GM18858 (cell line): ENCODE measurements at regions not wholly inside any gene's neighbourhood (a gene's known extent, or its start where the extent isn't known, plus 50 kb on each side); places are given as distances from the start of the nearest gene placed in this dataset.
"Not testable (repeated sequence)": the region's sequence is repeated elsewhere in the genome, so short reads cannot be mapped to it uniquely, and the experiment has no call there.

ENCODE experiments used
- ATAC-seq: cut with Tn5 transposase; IDR thresholded peaks from one replicate; pipeline ENCODE4 v1.9.1; 2021; ENCODE audit not compliant: unreplicated experiment

- ATAC-seq: no peak
Observed at GRCh38 chr5:57725658-57726504, 243.3 kb upstream of the ACTBL2 start.

- ATAC-seq: no peak
Observed at GRCh38 chr5:57724836-57725235, 242.2 kb upstream of the ACTBL2 start.

DNA sequence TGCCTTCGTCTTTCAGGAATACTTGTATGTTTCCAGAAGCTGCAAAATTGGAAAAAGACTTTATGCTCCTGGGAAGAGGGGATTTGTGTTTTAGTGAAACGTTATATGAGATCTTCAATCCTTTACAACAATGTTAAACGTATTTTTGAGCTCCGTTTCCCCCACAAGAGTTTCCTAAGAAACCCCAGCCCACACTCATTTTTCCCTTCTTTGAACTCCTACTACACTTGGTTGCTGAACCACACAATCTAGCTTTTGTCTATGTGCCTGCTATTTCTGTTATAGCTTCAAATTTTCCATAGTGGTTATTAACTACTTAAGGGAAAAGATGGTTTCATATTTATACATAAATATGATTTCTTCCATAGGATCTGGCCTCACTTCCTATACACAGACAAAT is 238.6 kb upstream of the ACTBL2 start:
- no peak for ATAC-seq

DNA sequence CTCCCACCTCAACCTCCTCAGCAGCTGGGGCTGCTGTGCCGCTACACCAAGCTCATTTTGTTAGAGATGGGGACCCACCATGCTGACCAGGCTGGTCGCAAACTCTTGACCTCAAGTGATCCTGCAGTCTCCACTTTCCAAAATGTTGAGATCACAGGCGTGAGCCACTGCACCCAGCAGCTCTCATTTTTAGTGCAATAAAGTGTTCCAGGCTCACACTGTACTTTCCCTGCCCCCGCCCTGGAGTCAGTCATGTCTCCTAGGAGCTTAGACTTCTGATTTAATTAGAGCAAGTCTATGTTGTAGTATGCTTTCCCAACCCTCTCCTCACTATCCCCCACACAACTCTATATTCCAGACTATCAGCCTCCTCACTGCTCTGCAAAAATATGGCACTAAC is 238.0 kb upstream of the ACTBL2 start:
- no peak for ATAC-seq

- ATAC-seq: no peak
Observed at GRCh38 chr5:57719216-57719615, 236.6 kb upstream of the ACTBL2 start.

DNA sequence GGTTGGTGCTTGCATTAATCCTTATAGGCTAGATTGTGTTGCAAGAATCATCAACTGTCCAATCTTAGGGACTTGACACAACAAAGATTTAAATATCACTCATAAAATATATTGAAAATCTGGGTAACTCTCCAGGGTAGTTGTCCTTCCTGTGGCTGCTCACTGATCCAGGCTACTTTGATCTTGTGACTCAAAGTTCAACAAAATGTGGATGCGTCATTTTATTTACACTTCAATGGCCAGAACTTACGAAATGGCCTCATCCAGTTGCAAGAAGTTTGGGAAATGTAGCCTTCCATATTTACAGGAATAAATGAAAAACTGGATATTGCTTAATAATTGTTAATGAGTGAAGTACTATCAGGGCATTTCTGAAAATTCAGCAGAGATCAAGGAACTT is 235.5 kb upstream of the ACTBL2 start:
- ATAC-seq: no peak

GRCh38 chr5:57717555-57717954 is 234.9 kb upstream of the ACTBL2 start:
- ATAC-seq: no peak

- no peak for ATAC-seq
Observed at GRCh38 chr5:57716661-57717060, 234.1 kb upstream of the ACTBL2 start.

DNA sequence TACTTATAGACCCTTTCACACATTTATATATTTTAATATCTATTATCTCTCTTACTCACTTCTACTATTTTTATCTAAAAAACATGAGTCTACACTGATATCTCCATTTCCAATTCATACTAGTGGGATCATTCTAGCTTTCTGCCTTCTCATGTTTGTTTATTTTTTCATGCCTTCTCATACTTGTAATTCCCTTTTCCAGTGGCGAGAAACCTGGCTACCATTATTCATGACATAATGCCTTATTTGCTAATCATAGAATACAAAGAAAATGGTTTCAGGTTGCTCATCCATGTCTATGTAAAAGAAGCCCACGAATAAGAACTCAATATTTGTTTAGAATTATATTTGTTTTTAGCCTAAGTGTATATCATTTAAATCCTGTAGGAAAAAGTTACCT is 232.7 kb upstream of the ACTBL2 start:
- ATAC-seq: no peak

GRCh38 chr5:57713535-57713934 is 230.9 kb upstream of the ACTBL2 start:
- ATAC-seq: not testable (repeated sequence)

GRCh38 chr5:57711946-57712345 is 229.3 kb upstream of the ACTBL2 start:
- ATAC-seq: no peak

DNA sequence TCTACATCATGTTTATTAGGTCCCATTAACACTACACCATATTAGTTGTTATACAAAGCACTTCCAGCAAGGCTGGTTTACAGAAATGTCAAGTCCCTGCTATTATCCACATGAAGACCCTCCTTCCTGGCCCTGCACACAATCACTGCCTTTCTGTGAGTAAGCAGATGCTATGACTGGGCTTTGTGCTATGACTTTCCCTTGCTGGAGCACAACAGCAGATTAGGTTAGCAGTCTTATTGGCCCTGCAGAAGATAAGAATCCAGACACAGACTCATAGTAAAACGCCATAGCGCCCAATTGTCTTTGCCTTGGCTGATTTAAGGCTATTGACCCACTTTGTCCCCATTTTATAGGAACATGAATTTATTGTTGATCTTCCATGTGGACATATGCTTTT is 228.9 kb upstream of the ACTBL2 start:
- ATAC-seq: no peak

DNA sequence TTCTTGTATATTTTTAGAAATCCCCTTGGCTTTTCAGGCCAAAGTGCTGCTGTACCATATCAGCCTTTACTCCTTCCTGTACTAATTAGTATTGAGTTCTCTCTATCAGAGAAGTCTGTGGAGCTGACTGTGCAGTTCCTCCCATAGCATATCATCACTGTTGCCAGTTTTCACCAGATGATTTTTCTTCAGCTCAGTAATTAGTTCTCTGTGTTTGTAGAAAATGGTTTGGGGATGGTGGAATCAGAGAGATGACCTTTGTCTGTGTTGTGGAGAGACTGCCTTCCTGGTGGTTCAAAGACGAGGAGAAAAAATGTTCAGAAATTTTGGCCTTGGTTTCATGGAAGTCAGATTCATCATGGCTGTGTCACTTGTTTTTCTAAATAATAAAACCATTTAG is 227.5 kb upstream of the ACTBL2 start:
- ATAC-seq: no peak

DNA sequence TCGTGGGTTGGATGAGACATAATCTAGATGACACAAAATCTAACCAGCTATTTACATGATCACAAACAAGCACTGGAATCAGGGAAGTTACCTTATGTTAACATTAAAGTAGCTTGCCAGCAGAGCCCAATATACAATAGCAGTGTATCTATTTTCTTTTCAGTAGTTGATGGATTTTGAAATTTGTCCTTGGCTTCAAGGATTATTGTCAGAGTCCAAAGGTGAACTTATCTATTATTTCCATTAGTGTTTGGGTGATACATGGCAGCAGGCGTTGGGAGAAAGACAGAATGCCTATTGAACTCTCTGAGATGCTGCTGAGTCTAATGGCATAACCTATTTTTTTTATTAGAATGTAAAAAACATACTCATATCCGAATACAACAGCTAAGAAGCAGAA is 223.2 kb upstream of the ACTBL2 start:
- ATAC-seq: no peak

- ATAC-seq: no peak
Observed at GRCh38 chr5:57703721-57704120, 221.1 kb upstream of the ACTBL2 start.

DNA sequence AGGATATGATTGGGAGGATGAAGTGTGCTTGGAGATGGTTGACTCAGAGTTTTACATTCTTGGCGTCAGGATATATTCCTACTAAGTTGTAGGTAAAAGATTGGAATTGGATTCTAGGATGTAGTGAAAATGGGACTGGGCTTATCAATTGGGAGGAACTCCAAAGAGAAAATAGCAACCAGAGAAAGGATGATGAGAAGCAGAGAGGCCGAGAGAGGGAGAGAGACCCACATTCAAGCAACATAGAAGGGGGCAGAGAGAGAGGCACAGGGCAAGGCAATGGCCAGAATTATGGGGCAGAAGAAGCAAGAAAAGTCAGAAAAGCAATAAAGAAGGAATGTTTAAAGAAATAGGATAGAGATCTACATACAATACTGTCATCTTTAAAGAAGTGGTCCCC is 217.9 kb upstream of the ACTBL2 start:
- no peak for ATAC-seq

- ATAC-seq: no peak
Observed at GRCh38 chr5:57700072-57700471, 217.5 kb upstream of the ACTBL2 start.

- no peak for ATAC-seq
Observed at GRCh38 chr5:57698802-57699201, 216.2 kb upstream of the ACTBL2 start.

- no peak for ATAC-seq
Observed at GRCh38 chr5:57698086-57698485, 215.5 kb upstream of the ACTBL2 start.

DNA sequence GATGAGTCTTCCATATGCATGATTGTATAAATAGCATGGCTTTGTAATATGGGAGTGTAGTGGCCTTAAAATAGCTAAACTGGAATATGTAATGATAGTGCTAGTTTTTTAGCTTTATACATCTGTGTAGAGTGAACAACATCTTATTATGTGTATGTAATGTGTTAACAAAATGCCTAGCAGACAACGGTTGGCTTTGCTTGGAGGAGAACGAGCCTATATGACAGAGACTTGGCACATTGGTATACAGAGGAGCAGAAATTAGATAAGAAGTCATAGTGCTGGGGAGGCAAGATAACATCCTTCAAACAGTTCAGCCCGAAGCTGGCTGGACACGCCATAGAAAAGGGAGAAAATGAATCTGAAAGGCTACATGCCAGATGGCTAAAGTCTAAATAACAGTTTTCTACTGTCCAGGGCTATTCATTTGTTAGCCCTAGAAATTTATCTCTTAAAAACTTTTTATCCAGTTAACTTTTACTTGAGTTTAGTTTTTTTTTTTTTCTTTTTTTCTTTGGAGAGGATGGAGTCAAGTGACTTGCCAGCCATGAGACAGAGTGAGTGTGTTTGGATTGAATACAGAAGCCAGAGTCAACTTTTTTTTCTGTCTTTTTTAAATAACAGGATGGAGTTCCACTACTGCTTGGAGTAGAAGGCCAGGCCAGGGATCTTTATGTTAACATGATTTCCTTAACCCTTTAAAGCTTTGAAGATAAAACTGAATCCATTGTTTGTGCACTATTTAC is 214.4 kb upstream of the ACTBL2 start:
- ATAC-seq: no peak

GRCh38 chr5:57696389-57696769 is 213.8 kb upstream of the ACTBL2 start:
- ATAC-seq: no peak

DNA sequence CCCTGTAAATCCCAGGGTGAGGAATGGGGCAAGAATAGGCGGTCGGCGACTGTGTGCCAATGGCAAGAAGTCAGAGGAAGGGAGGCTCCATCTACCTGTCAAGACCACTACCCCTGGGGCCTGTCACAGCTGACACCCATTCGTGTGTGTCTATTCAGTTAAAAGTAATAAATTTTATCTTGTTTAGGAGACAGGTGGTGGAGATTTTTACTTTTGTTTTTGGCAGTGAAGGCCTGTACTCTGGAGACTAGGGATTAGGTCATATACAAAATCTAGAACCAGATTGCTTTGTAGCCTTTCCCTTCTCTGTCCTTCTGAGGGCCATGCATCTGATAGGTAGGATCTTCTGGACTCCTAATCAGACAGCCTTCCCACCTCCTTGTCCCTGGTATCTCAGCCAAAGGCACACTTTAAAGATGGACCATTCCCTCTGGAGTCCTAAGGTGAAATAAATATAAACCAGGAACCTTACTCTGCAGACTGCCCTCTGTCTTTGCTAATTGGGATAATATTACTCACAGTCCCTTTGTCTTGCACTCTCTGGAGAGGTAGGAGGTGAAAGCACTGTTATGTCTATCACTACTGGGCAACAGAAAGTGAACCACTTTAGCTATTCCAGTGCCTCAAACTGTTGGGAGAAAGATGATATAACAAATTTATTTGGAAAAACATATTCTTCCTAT is 213.2 kb upstream of the ACTBL2 start:
- no peak for ATAC-seq
